Loucy (cell line): ENCODE measurements at regions not wholly inside any gene's neighbourhood (a gene's known extent, or its start where the extent isn't known, plus 50 kb on each side); places are given as distances from the start of the nearest gene placed in this dataset.

Experiments used
- H2AFZ ChIP-seq: fragments of 200-600 bp; sonication (generic); 2 replicates; pipeline ENCODE4 v1.6.0; 2016; ENCODE audit warnings: antibody characterized with exemption, mild to moderate bottlenecking, low read length, moderate library complexity
- H3F3A ChIP-seq: fragments of 200-600 bp; 2 replicates; pipeline ENCODE4 v1.6.0; 2016; ENCODE audit warnings: antibody characterized with exemption, low read depth, mild to moderate bottlenecking
- H3K27me3 ChIP-seq: fragments of 200-600 bp; sonication (generic); 2 replicates; pipeline ENCODE4 v1.6.1; 2014; ENCODE audit warnings: low read length, mild to moderate bottlenecking; ENCODE audit not compliant: insufficient read depth, poor library complexity, severe bottlenecking
- H3K36me3 ChIP-seq: fragments of 200-600 bp; sonication (generic); 2 replicates; pipeline ENCODE4 v1.6.1; 2016; ENCODE audit warnings: low read length; ENCODE audit not compliant: insufficient read depth
- H3K4me1 ChIP-seq: fragments of 200-600 bp; sonication (generic); 2 replicates; pipeline ENCODE4 v1.5.1; 2014; ENCODE audit warnings: low read length, mild to moderate bottlenecking; ENCODE audit not compliant: insufficient read depth, poor library complexity, severe bottlenecking
- H3K4me2 ChIP-seq: fragments of 200-600 bp; sonication (generic); 2 replicates; pipeline ENCODE4 v1.6.0; 2014; ENCODE audit warnings: antibody characterized with exemption, low read length, low read depth, mild to moderate bottlenecking; ENCODE audit not compliant: poor library complexity, severe bottlenecking
- H3K4me3 ChIP-seq: fragments of 200-600 bp; sonication (generic); 2 replicates; pipeline ENCODE4 v1.5.1; 2014; ENCODE audit warnings: low read length, mild to moderate bottlenecking, mixed read lengths; ENCODE audit not compliant: poor library complexity, severe bottlenecking
- H3K79me2 ChIP-seq: fragments of 200-600 bp; sonication (generic); 2 replicates; pipeline ENCODE4 v1.6.1; 2014; ENCODE audit warnings: low read length; ENCODE audit not compliant: insufficient read depth
- H3K9ac ChIP-seq: fragments of 200-600 bp; sonication (generic); 2 replicates; pipeline ENCODE4 v1.6.0; 2014; ENCODE audit warnings: mild to moderate bottlenecking, low read depth, low read length, moderate library complexity; ENCODE audit not compliant: poor library complexity, severe bottlenecking
- H3K9me2 ChIP-seq: fragments of 200-600 bp; sonication (generic); replicated peaks from 2 replicates; pipeline ENCODE4 v1.6.1; 2016; ENCODE audit warnings: low read depth, low read length, mixed read lengths
- H3K9me3 ChIP-seq: fragments of 200-600 bp; sonication (generic); 2 replicates; pipeline ENCODE4 v1.6.1; 2014; ENCODE audit warnings: mild to moderate bottlenecking, antibody characterized with exemption, low read length, low read depth; ENCODE audit not compliant: insufficient read depth
- H4K20me1 ChIP-seq: fragments of 200-600 bp; sonication (generic); 2 replicates; pipeline ENCODE4 v1.6.0; 2014; ENCODE audit warnings: antibody characterized with exemption, low read length, mild to moderate bottlenecking; ENCODE audit not compliant: insufficient read depth, poor library complexity, severe bottlenecking
- CTCF ChIP-seq: fragments of 200-600 bp; sonication (generic); conservative IDR thresholded peaks from 2 replicates; pipeline ENCODE4 v1.5.1; 2014; ENCODE audit warnings: mild to moderate bottlenecking, antibody characterized with exemption, low read length
- EZH2phosphoT487 ChIP-seq: fragments of 200-600 bp; IDR thresholded peaks from 2 replicates; pipeline ENCODE4 v1.6.1; 2018; ENCODE audit warnings: antibody characterized with exemption, mild to moderate bottlenecking, moderate library complexity, borderline replicate concordance

DNA sequence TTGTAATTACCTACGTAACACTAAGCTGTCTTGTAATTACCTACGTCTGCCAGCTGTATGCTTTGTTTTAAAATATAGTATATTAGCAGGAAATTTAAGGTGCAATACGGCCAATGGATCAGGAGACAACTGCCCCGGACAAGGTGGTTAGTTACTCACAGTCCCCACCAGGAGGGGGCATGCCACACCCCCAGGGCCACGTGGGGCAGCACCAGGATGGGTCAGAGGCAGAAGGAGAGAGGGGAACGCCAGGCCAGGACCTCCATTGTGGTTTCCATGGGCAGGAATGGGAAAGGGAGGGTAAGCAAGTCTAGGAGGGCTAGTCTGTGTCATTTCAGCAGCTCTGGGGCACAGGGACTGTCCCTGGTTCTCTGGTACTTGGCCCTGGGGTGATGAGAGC is 140.1 kb downstream of the URI1 start:
- Histone ChIP-seq H2AFZ (no peak overlapping the region), H4K20me1 (no peaks in the 10 kb centered on the region), H3K4me2 (no peak overlapping the region), H3K4me1 (peaks cover 11% of the 10 kb centered on the region), H3K4me3 (no peak overlapping the region), H3F3A (no peaks in the 10 kb centered on the region), H3K79me2 (no peaks in the 10 kb centered on the region), H3K36me3 (no peaks in the 10 kb centered on the region), H3K9ac (no peak overlapping the region), H3K9me3 (no peaks in the 10 kb centered on the region), H3K9me2 (no peaks in the 10 kb centered on the region), H3K27me3 (no peaks in the 10 kb centered on the region)
- TF ChIP-seq EZH2phosphoT487 (no peak), CTCF (no peak)

DNA sequence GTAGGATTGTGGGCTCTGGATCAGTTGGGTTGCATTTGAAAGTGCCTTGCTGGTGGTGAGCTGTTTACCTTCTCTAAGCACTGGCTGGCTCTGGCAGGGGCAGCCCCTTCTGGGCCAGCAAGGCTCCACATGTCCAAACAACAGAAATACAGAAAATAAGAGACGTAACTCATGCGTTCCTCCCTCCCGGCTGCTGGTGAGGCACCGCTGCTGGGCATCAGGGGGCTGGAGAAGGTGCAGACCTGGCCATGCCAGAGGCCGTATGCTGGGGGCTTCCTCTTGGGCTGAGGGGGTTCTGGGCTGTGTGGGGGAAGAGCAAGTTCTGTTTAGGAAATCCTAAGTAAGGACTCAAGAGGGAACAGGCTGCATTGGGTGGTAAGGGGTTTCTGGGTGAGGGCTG is 140.6 kb downstream of the URI1 start:
- H3K27me3 ChIP-seq: no peaks in the 10 kb centered on the region
- H3K9me2 ChIP-seq: no peaks in the 10 kb centered on the region
- no peak overlapping the region for H2AFZ ChIP-seq
- no peak overlapping the region for H3K4me2 ChIP-seq
- no peaks in the 10 kb centered on the region for H4K20me1 ChIP-seq
- no peaks in the 10 kb centered on the region for H3K36me3 ChIP-seq
- TF ChIP-seq CTCF (no peak), EZH2phosphoT487 (no peak)
- no peaks in the 10 kb centered on the region for H3F3A ChIP-seq
- H3K9ac ChIP-seq: no peak overlapping the region
- H3K79me2 ChIP-seq: no peaks in the 10 kb centered on the region
- no peaks in the 10 kb centered on the region for H3K9me3 ChIP-seq
- H3K4me3 ChIP-seq: no peak overlapping the region
- H3K4me1 ChIP-seq: peaks cover 11% of the 10 kb centered on the region

DNA sequence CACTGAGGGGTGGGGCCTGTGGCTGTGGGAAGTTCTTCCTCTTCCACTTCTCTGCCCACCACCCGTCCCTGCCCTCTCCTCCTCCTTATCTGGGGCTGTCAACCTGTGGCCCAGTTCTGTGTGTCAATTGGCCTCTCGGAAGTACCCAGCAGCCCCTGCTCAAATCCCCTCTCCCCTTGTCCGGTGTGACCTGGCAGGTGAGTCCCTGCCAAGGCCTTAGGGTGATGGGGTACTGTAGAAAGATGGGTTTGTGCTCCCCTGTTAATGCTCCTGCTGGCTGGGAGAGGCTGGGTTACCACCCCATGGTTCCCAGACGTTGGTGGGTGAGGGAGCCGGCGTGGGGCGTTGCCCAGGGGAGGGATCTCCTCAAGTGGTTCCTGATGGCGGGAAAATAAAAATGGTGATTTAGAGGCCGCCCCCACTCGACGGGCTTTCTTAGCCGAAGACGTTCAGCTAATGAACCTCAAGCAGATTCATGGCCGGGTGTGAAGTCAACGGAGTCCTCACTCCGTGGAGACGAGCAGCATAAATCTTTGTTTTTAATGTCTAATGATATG is 141.2 kb downstream of the URI1 start:
- Histone ChIP-seq H4K20me1 (no peaks in the 10 kb centered on the region), H3K9me3 (no peaks in the 10 kb centered on the region), H3K27me3 (no peaks in the 10 kb centered on the region), H3K9me2 (no peaks in the 10 kb centered on the region), H3K4me3 (no peak overlapping the region), H3K4me2 (no peak overlapping the region), H3K79me2 (no peaks in the 10 kb centered on the region), H3K36me3 (no peaks in the 10 kb centered on the region), H2AFZ (no peak overlapping the region), H3F3A (no peaks in the 10 kb centered on the region), H3K9ac (no peak overlapping the region), H3K4me1 (peaks cover 11% of the 10 kb centered on the region)
- TF ChIP-seq EZH2phosphoT487 (no peak), CTCF (no peak)
